Mesenchymal stem cell (in vitro differentiated cells and primary cell): ENCODE measurements at regions not wholly inside any gene's neighbourhood (a gene's known extent, or its start where the extent isn't known, plus 50 kb on each side); places are given as distances from the start of the nearest gene placed in this dataset.
"Not testable (repeated sequence)": the region's sequence is repeated elsewhere in the genome, so short reads cannot be mapped to it uniquely, and the experiment has no call there.

ENCODE experiments used
- DNase-seq: peaks from one replicate; pipeline ENCODE4 v3.0.0-alpha.2; 2013
- H2AFZ ChIP-seq: one replicate; pipeline ENCODE4 v1.6.1; 2013; ENCODE audit warnings: low read depth, mild to moderate bottlenecking, control low read depth, inconsistent platforms, low read length, moderate library complexity
- H2AK5ac ChIP-seq: 2 replicates; pipeline ENCODE4 v1.6.1; 2013; ENCODE audit warnings: low read length, moderate library complexity, mild to moderate bottlenecking, inconsistent platforms; ENCODE audit not compliant: severe bottlenecking
- H2BK120ac ChIP-seq: one replicate; pipeline ENCODE4 v1.6.1; 2013; ENCODE audit warnings: low read depth, mild to moderate bottlenecking, inconsistent platforms, low read length, moderate library complexity
- H2BK12ac ChIP-seq, 2 experiments: one replicate each; pipeline ENCODE4 v1.6.1; 2013; ENCODE audit warnings: inconsistent platforms in 2 of 2, low read length in 2 of 2, mild to moderate bottlenecking in 2 of 2, moderate library complexity in 2 of 2, control low read depth in 1 of 2
- H2BK15ac ChIP-seq: one replicate; pipeline ENCODE4 v1.6.1; 2013; ENCODE audit warnings: mild to moderate bottlenecking, low read depth, inconsistent platforms; ENCODE audit not compliant: poor library complexity, severe bottlenecking
- H2BK5ac ChIP-seq: 2 replicates; pipeline ENCODE4 v1.6.1; 2013; ENCODE audit warnings: low read depth, mild to moderate bottlenecking, low read length, control low read depth, inconsistent platforms; ENCODE audit not compliant: poor library complexity, severe bottlenecking
- H3K14ac ChIP-seq, 2 experiments: one replicate each; pipeline ENCODE4 v1.6.1; 2013; ENCODE audit warnings: inconsistent platforms in 2 of 2, low read length in 2 of 2, control low read depth in 1 of 2, mild to moderate bottlenecking in 1 of 2, moderate library complexity in 1 of 2
- H3K18ac ChIP-seq, 2 experiments: one replicate each; pipeline ENCODE4 v1.6.1; 2013; ENCODE audit warnings: inconsistent platforms in 2 of 2, low read length in 2 of 2, control low read depth in 1 of 2, low read depth in 1 of 2, mild to moderate bottlenecking in 1 of 2
- H3K23ac ChIP-seq, 2 experiments: one replicate each; pipeline ENCODE4 v1.6.1; 2013; ENCODE audit warnings: inconsistent platforms in 2 of 2, low read length in 2 of 2, mild to moderate bottlenecking in 2 of 2, moderate library complexity in 2 of 2, control low read depth in 1 of 2
- H3K27ac ChIP-seq: 2 replicates; pipeline ENCODE4 v1.5.1; 2013; ENCODE audit warnings: mild to moderate bottlenecking, moderate library complexity, low read length, control low read depth, inconsistent platforms; ENCODE audit not compliant: poor library complexity, severe bottlenecking
- H3K27me3 ChIP-seq, 2 experiments: 2 replicates each; pipeline versions ENCODE4 v1.6.1 to v1.7.0; 2013; ENCODE audit warnings: low read length in 2 of 2, mild to moderate bottlenecking in 2 of 2, moderate library complexity in 2 of 2, control low read depth in 1 of 2, inconsistent platforms in 1 of 2; ENCODE audit not compliant: control insufficient read depth in 1 of 2, insufficient read depth in 1 of 2
- H3K36me3 ChIP-seq, 2 experiments: 2 replicates each; pipeline versions ENCODE4 v1.6.1 to v1.7.0; 2013; ENCODE audit warnings: low read length in 2 of 2, control low read depth in 1 of 2, inconsistent platforms in 1 of 2, low read depth in 1 of 2, mild to moderate bottlenecking in 1 of 2; ENCODE audit not compliant: insufficient read depth in 2 of 2, control insufficient read depth in 1 of 2
- H3K4ac ChIP-seq, 2 experiments: one replicate each; pipeline ENCODE4 v1.6.1; 2013; ENCODE audit warnings: inconsistent platforms in 2 of 2, low read length in 2 of 2, mild to moderate bottlenecking in 2 of 2, moderate library complexity in 2 of 2, control low read depth in 1 of 2, low read depth in 1 of 2
- H3K4me1 ChIP-seq: 2 replicates; pipeline ENCODE4 v1.6.1; 2013; ENCODE audit warnings: low read depth, low read length, control low read depth; ENCODE audit not compliant: control insufficient read depth, insufficient read depth
- H3K4me2 ChIP-seq: 2 replicates; pipeline ENCODE4 v1.6.1; 2013; ENCODE audit warnings: low read length, mild to moderate bottlenecking, inconsistent platforms; ENCODE audit not compliant: poor library complexity, severe bottlenecking
- H3K4me3 ChIP-seq, 2 experiments: 2 replicates each; pipeline versions ENCODE4 v1.5.1 to v1.7.0; 2013; ENCODE audit warnings: low read length in 2 of 2, mild to moderate bottlenecking in 2 of 2, control low read depth in 1 of 2, low read depth in 1 of 2; ENCODE audit not compliant: insufficient read depth in 1 of 2
- H3K79me1 ChIP-seq: replicated peaks from 2 replicates; pipeline ENCODE4 v1.6.1; 2013; ENCODE audit warnings: mild to moderate bottlenecking, control low read depth, low read length, inconsistent platforms; ENCODE audit not compliant: poor library complexity, severe bottlenecking
- H3K9ac ChIP-seq: 2 replicates; pipeline ENCODE4 v1.7.0; 2013; ENCODE audit warnings: mild to moderate bottlenecking, low read length, moderate library complexity
- H3K9me3 ChIP-seq: 2 replicates; pipeline ENCODE4 v1.7.0; 2013; ENCODE audit warnings: mild to moderate bottlenecking, low read length; ENCODE audit not compliant: control insufficient read depth
- H4K8ac ChIP-seq: one replicate; pipeline ENCODE4 v1.6.1; 2013; ENCODE audit warnings: inconsistent platforms, mild to moderate bottlenecking, low read length, moderate library complexity
- H4K91ac ChIP-seq: one replicate; pipeline ENCODE4 v1.6.1; 2013; ENCODE audit warnings: mild to moderate bottlenecking, low read length, inconsistent platforms
- WGBS: methylation state at CpG from one replicate; pipeline ENCODE4 v1.1.7; 2013; ENCODE audit warnings: mixed read lengths; 5-methylcytosine and 5-hydroxymethylcytosine counted together

GRCh38 chr2:83186105-83186760, 1272.8 kb downstream of the SUCLG1 start:
- Histone ChIP-seq H2BK120ac (no peak overlapping the region), H2BK15ac (no peak overlapping the region), H3K4me2 (no peak overlapping the region), H2AFZ (no peak overlapping the region), H4K8ac (no peak overlapping the region), H4K91ac (no peak overlapping the region), H3K14ac (no peak overlapping the region), H3K9me3 (no peaks in the 10 kb centered on the region), H3K27me3 (no peaks in the 10 kb centered on the region), H3K18ac (no peak overlapping the region), H2BK5ac (no peak overlapping the region), H3K36me3 (no peaks in the 10 kb centered on the region), H3K27ac (no peak overlapping the region), H3K79me1 (no peaks in the 10 kb centered on the region), H3K4ac (no peak overlapping the region), H3K4me1 (no peaks in the 10 kb centered on the region), H2BK12ac (no peak overlapping the region), H3K4me3 (no peak overlapping the region), H3K9ac (no peak overlapping the region), H3K23ac (no peak overlapping the region), H2AK5ac (no peak overlapping the region)
- WGBS: 56% methylated on average over 7 of the region's 8 CpGs
- DNase-seq: peak; percentile 4

- not testable (repeated sequence) for H3K4me3 ChIP-seq, H4K8ac ChIP-seq, H3K79me1 ChIP-seq, H2BK12ac ChIP-seq, DNase-seq, H3K18ac ChIP-seq, H3K4ac ChIP-seq, H3K23ac ChIP-seq, H3K9me3 ChIP-seq, H2AK5ac ChIP-seq, H2BK120ac ChIP-seq, H2BK15ac ChIP-seq, H4K91ac ChIP-seq, H2BK5ac ChIP-seq, H3K14ac ChIP-seq, H3K4me2 ChIP-seq, H3K4me1 ChIP-seq, H3K36me3 ChIP-seq, H3K27me3 ChIP-seq, H3K9ac ChIP-seq, H2AFZ ChIP-seq, H3K27ac ChIP-seq
- 88% methylated on average over 28 of the region's 34 CpGs for WGBS
Measured at GRCh38 chr2:83180862-83181530, 1278.1 kb downstream of the SUCLG1 start.

- WGBS: no CpG with 5 or more reads among the region's 2 CpGs
- Histone ChIP-seq H3K4me1 (no peaks in the 10 kb centered on the region), H2BK12ac (no peak overlapping the region), H2AK5ac (no peak overlapping the region), H4K91ac (no peak overlapping the region), H2BK15ac (no peak overlapping the region), H3K9ac (no peak overlapping the region), H3K27ac (no peak overlapping the region), H3K4me2 (no peak overlapping the region), H3K9me3 (no peaks in the 10 kb centered on the region), H3K14ac (no peak overlapping the region), H3K79me1 (no peaks in the 10 kb centered on the region), H2AFZ (no peak overlapping the region), H2BK5ac (no peak overlapping the region), H3K27me3 (no peaks in the 10 kb centered on the region), H3K23ac (no peak overlapping the region), H3K4ac (no peak overlapping the region), H3K4me3 (no peak overlapping the region), H2BK120ac (no peak overlapping the region), H3K36me3 (no peaks in the 10 kb centered on the region), H4K8ac (no peak overlapping the region), H3K18ac (no peak overlapping the region)
- no peak for DNase-seq
Measured at GRCh38 chr2:83176539-83176938, 1282.5 kb downstream of the SUCLG1 start.

- no peak overlapping the region for H4K91ac ChIP-seq
- no peak overlapping the region for H2AFZ ChIP-seq
- no peak overlapping the region for H4K8ac ChIP-seq
- H3K79me1 ChIP-seq: no peaks in the 10 kb centered on the region
- H2AK5ac ChIP-seq: no peak overlapping the region
- H3K9ac ChIP-seq: no peak overlapping the region
- H3K27ac ChIP-seq: no peak overlapping the region
- H3K4ac ChIP-seq: no peak overlapping the region
- no peak overlapping the region for H2BK12ac ChIP-seq
- 87% methylated on average over 2 of the region's 2 CpGs for WGBS
- no peak overlapping the region for H3K4me3 ChIP-seq
- no peak overlapping the region for H3K4me2 ChIP-seq
- no peaks in the 10 kb centered on the region for H3K4me1 ChIP-seq
- H3K36me3 ChIP-seq: no peaks in the 10 kb centered on the region
- no peak overlapping the region for H2BK5ac ChIP-seq
- H3K23ac ChIP-seq: no peak overlapping the region
- DNase-seq: no peak
- H3K27me3 ChIP-seq: no peaks in the 10 kb centered on the region
- no peak overlapping the region for H2BK120ac ChIP-seq
- H3K14ac ChIP-seq: no peak overlapping the region
- no peaks in the 10 kb centered on the region for H3K9me3 ChIP-seq
- no peak overlapping the region for H2BK15ac ChIP-seq
- no peak overlapping the region for H3K18ac ChIP-seq
Measured at GRCh38 chr2:83172841-83173240, 1286.2 kb downstream of the SUCLG1 start.
